ENCODE measurements at regions not wholly inside any gene's neighbourhood (a gene's known extent, or its start where the extent isn't known, plus 50 kb on each side); places are given as distances from the start of the nearest gene placed in this dataset.

GRCh38 chr16:62717026-62717425, 680.8 kb upstream of the CDH8 start:
- H3K4me3 ChIP-seq (ENCODE audit: low read depth, low read length): no peak overlapping the region
- TF ChIP-seq CTCF (IDR thresholded peaks at IDR 0.05; ENCODE audit: low read depth, low read length): no peak
- DNase-seq (ENCODE audit: low read depth, low spot score): no peak
- in situ Hi-C loops (cut with HindIII; ENCODE audit: low sequenced_read_pairs): no loop called here

GRCh38 chr16:62715701-62716100, 679.5 kb upstream of the CDH8 start:
- no peak for TF ChIP-seq CTCF (IDR thresholded peaks at IDR 0.05; ENCODE audit: low read depth, low read length)
- no peak for DNase-seq (ENCODE audit: low read depth, low spot score)
- in situ Hi-C loops (cut with HindIII; ENCODE audit: low sequenced_read_pairs): no loop called here
- no peak overlapping the region for H3K4me3 ChIP-seq (ENCODE audit: low read depth, low read length)

GRCh38 chr16:62712566-62712965, 676.3 kb upstream of the CDH8 start:
- no peak for DNase-seq (ENCODE audit: low read depth, low spot score)
- no peak overlapping the region for H3K4me3 ChIP-seq (ENCODE audit: low read depth, low read length)
- no peak for TF ChIP-seq CTCF (IDR thresholded peaks at IDR 0.05; ENCODE audit: low read depth, low read length)
- in situ Hi-C loops (cut with HindIII; ENCODE audit: low sequenced_read_pairs): no loop called here

- in situ Hi-C loops (cut with HindIII; ENCODE audit: low sequenced_read_pairs): no loop called here
These were observed 675.6 kb upstream of the CDH8 start for GRCh38 chr16:62711797-62712196.

GRCh38 chr16:62709794-62710193, 673.6 kb upstream of the CDH8 start:
- in situ Hi-C loops (cut with HindIII; ENCODE audit: low sequenced_read_pairs): no loop called here
- DNase-seq (ENCODE audit: low read depth, low spot score): no peak
- TF ChIP-seq CTCF (IDR thresholded peaks at IDR 0.05; ENCODE audit: low read depth, low read length): no peak
- H3K4me3 ChIP-seq (ENCODE audit: low read depth, low read length): no peak overlapping the region

More at GRCh38 chr16:62711797-62712196, 675.6 kb upstream of the CDH8 start:
- H3K4me3 ChIP-seq (ENCODE audit: low read depth, low read length): no peak overlapping the region
- DNase-seq (ENCODE audit: low read depth, low spot score): no peak
- TF ChIP-seq CTCF (IDR thresholded peaks at IDR 0.05; ENCODE audit: low read depth, low read length): no peak

GRCh38 chr16:62701426-62701825, 665.2 kb upstream of the CDH8 start:
- no peak overlapping the region for H3K4me3 ChIP-seq (ENCODE audit: low read depth, low read length)
- no peak for DNase-seq (ENCODE audit: low read depth, low spot score)
- in situ Hi-C loops (cut with HindIII; ENCODE audit: low sequenced_read_pairs): no loop called here
- TF ChIP-seq CTCF (IDR thresholded peaks at IDR 0.05; ENCODE audit: low read depth, low read length): no peak
